HG03139 (cell line): ENCODE measurements at regions not wholly inside any gene's neighbourhood (a gene's known extent, or its start where the extent isn't known, plus 50 kb on each side); places are given as distances from the start of the nearest gene placed in this dataset.

ENCODE experiments used
- ATAC-seq: cut with Tn5 transposase; IDR thresholded peaks from one replicate; pipeline ENCODE4 v1.9.1; 2021; ENCODE audit not compliant: unreplicated experiment

- ATAC-seq = no peak
Measured at GRCh38 chr4:32106767-32107166, 1386.6 kb downstream of the PCDH7 start.

- no peak for ATAC-seq
Measured at GRCh38 chr4:32112891-32113290, 1392.7 kb downstream of the PCDH7 start.

DNA sequence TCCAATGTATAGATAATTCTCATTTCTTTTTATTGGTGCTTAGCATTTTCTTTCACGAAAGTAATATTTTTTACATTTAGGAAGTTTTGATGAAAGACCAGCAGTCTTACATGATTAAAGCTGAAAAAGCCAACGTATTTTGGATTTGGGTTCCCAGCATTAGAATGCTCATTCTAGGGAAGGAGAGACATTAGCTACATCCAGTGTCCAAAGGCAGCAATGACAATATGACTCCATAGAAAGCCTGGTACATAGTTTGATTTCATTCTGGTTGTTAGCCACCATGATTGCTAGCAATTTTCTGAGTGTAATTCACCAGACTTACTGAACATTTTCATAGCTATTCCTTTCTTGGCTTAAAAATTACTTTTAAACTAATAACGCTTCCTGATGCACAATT is 1397.5 kb downstream of the PCDH7 start:
- no peak for ATAC-seq

DNA sequence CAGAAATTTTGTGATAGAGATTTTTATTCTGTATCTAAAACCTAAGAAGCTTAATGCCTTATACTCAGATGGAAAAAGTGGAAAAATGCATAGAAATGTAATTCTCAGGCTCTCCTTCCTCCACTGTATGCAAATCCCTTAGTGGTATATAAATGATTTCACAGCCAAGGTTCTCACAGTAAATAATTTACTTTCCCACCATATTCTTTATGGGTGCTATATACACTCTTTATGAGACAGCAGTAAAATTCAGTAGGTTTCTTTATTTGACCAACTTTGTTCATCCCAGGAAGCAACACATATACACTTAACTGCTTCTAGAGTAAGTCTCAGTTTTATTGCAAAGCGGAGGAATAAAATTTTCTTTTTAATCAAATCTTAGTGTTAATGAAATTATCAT is 1399.7 kb downstream of the PCDH7 start:
- ATAC-seq = no peak

DNA sequence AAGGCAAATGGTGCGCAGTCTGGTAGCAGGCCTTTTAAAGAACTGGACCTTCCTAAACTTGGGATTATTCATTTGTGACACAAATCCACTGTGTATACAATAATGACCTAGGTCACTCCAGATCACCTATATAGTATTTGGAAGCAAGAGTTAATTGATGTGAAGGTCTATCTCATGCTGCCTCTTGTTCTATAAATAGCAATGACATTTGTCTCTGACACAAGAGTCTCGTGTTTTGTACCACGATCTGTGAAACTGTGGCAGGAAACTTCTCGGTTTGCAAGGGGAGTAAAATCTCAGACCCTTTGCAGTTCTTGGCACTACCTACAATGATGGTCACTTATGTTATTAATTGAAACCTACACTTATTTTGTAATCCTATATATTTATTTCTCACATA is 1408.4 kb downstream of the PCDH7 start:
- ATAC-seq = no peak

DNA sequence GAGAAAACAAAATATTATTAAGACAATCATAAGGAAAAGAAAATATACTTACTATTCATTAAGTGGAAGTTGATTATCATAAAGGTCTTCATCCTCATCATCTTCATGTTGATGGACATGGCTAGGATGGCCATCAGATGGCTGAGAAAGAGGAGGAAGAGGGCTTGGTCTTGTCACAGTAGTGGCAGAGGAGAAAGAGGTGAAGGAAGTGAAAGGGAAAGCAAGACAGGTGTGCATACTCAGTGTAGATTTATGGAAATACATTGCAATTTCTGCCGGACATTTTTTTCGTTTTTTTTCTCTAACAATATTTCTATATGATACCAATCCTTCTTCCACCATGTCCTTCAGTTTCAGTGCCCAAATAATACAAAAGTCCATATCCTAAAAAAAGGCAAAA is 1409.8 kb downstream of the PCDH7 start:
- no peak for ATAC-seq

GRCh38 chr4:32133141-32133540 is 1413.0 kb downstream of the PCDH7 start:
- no peak for ATAC-seq

- no peak for ATAC-seq
Measured at GRCh38 chr4:32133734-32134133, 1413.6 kb downstream of the PCDH7 start.

GRCh38 chr4:32135642-32136041 is 1415.5 kb downstream of the PCDH7 start:
- no peak for ATAC-seq

DNA sequence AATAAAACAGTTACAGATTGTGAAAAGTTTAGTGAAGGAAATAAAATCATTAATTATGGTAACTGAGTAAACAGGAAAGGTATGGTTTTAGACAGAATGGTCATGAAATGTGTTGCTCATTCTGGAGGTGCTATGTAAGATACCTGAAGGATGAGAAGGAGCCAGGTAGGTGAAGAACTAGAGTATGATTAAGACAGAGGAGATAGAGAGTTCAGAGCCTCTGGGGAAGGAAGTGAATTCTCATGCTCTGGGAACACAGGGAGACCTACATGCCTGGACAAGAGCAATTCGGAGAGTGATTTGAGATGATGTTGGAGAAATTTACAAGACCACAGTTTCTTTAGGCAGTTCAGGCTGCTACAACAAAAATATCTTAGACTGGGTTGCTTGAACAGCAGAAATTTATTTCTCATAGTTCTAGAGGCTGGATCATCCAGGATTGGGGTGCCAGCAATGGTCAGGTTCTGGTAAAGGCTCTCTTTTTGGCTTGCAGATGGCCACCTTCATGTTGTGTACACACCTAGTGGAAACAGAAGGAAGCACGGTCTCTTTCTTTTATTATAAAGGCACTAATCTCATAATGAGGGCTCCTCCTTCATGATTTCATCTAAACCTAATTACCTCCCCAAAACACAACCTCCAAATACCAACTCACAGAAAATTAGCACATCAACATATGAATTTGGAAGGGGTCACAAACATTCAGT is 1416.1 kb downstream of the PCDH7 start:
- no peak for ATAC-seq

GRCh38 chr4:32140636-32141035 is 1420.5 kb downstream of the PCDH7 start:
- no peak for ATAC-seq

GRCh38 chr4:32142075-32142474 is 1421.9 kb downstream of the PCDH7 start:
- ATAC-seq = no peak

GRCh38 chr4:32145987-32146386 is 1425.8 kb downstream of the PCDH7 start:
- no peak for ATAC-seq

GRCh38 chr4:32147446-32148085 is 1427.4 kb downstream of the PCDH7 start:
- ATAC-seq = no peak

GRCh38 chr4:32148111-32148666 is 1428.0 kb downstream of the PCDH7 start:
- ATAC-seq = no peak

- ATAC-seq = no peak
Measured at GRCh38 chr4:32158961-32159360, 1438.8 kb downstream of the PCDH7 start.

DNA sequence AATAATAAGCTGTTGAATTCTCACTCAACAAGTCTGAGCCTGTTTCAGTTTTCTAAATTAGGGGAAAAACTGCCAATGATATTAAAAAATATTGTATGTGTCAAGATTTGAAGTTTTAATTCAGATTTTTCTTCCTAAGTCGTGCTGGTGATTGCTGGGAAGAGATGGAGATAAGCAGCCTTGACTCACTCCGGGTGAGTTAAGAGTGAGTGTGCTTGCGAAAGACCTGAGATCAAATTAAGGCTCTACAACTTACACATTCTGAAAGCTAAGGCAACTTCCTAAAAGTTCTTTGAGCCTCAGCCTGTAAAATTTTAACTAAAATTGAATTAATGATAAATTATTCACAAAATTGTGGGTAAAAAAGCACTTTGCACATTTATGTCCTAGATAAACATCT is 1441.2 kb downstream of the PCDH7 start:
- ATAC-seq = no peak

GRCh38 chr4:32163125-32163524 is 1443.0 kb downstream of the PCDH7 start:
- no peak for ATAC-seq

- ATAC-seq = no peak
Measured at GRCh38 chr4:32169841-32170240, 1449.7 kb downstream of the PCDH7 start.

DNA sequence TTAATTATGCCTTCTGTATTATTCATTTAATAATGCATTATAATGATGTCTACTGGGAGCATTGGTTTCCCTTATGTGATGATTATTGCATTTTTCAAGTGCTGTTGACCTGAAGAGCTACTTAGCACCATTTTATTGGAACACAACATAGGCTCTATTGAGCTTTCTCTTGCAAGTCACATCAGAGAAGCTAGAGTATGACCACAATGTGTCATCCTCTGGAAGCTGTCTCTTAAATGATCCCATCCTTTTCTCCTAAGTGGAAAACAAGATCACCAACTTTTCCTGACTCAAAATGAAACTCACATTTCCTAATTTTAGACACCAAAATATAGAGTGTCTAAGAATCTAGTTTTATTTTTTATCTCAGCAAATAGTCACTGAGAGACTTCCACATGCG is 1451.9 kb downstream of the PCDH7 start:
- ATAC-seq = no peak

DNA sequence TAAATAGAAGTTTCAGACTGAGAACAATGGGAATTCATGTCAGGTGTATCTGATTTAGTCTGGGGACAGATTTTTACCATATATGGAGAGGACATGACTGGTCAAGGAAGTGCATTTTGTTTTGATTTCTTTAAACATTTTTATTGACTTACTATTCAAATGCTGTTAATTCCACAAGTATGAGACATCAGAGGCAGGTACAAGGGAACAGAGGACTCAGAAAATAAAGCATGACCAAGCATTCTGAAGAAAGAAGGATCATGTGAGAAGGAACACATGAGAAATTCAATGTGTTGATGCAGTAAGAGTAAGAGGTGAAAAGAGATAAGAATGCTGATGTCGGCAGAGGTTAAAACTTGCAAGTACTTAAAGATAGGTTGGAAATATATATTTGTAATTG is 1452.6 kb downstream of the PCDH7 start:
- no peak for ATAC-seq

DNA sequence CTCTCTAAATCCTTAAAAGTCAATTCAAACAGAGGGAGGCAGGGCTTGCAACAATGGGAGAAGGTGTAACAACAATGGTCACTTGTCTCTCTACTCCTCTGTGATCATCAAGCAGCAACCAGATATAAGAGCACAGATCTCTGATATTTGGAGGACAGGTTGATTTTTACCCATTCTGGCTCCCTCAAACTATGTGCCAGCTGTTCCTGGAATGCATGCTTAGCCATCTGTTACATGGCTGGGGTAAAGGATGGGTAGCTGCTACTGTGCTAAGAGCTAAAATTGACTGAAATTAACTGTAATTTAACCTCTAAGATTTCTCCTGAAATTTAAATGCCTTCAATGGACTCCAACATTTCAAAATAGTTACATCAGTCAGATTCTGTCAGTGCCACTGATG is 1459.9 kb downstream of the PCDH7 start:
- no peak for ATAC-seq

GRCh38 chr4:32184186-32184585 is 1464.0 kb downstream of the PCDH7 start:
- ATAC-seq = no peak
